Renal cortex interstitium (tissue), 11 donors: ENCODE measurements at regions not wholly inside any gene's neighbourhood (a gene's known extent, or its start where the extent isn't known, plus 50 kb on each side); places are given as distances from the start of the nearest gene placed in this dataset.

ENCODE experiments used
- DNase-seq, 11 donors: peaks; one replicate each; pipeline ENCODE4 v3.0.0-alpha.2; 2013; ENCODE audit warnings: low read depth in 9 of 11, low spot score in 4 of 11; ENCODE audit errors: extremely low read depth in 1 of 11

- DNase-seq: no peak
These were observed 214.7 kb upstream of the CHRNA7 start for GRCh38 chr15:31815411-31816155.

GRCh38 chr15:31822463-31822862 is 207.9 kb upstream of the CHRNA7 start:
- DNase-seq: no peak

GRCh38 chr15:31824024-31824423 is 206.3 kb upstream of the CHRNA7 start:
- no peak for DNase-seq

GRCh38 chr15:31828594-31828993 is 201.7 kb upstream of the CHRNA7 start:
- DNase-seq: no peak

- DNase-seq: no peak
These were observed 199.7 kb upstream of the CHRNA7 start for GRCh38 chr15:31830591-31830990.

GRCh38 chr15:31831596-31831995 is 198.7 kb upstream of the CHRNA7 start:
- DNase-seq: no peak

GRCh38 chr15:31834654-31835053 is 195.7 kb upstream of the CHRNA7 start:
- no peak for DNase-seq

- no peak for DNase-seq
These were observed 190.9 kb upstream of the CHRNA7 start for GRCh38 chr15:31839388-31839787.

- no peak for DNase-seq
These were observed 189.4 kb upstream of the CHRNA7 start for GRCh38 chr15:31840849-31841476.

- no peak for DNase-seq
These were observed 187.7 kb upstream of the CHRNA7 start for GRCh38 chr15:31842532-31843195.

GRCh38 chr15:31843426-31844055 is 186.8 kb upstream of the CHRNA7 start:
- no peak for DNase-seq

GRCh38 chr15:31845791-31846190 is 184.5 kb upstream of the CHRNA7 start:
- DNase-seq: no peak

GRCh38 chr15:31847961-31848360 is 182.4 kb upstream of the CHRNA7 start:
- no peak for DNase-seq

- DNase-seq: no peak
These were observed 181.7 kb upstream of the CHRNA7 start for GRCh38 chr15:31848621-31849020.

GRCh38 chr15:31852933-31853799 is 177.1 kb upstream of the CHRNA7 start:
- no peak for DNase-seq

GRCh38 chr15:31856581-31856980 is 173.7 kb upstream of the CHRNA7 start:
- no peak for DNase-seq

GRCh38 chr15:31857194-31857593 is 173.1 kb upstream of the CHRNA7 start:
- DNase-seq: no peak

- no peak for DNase-seq
These were observed 172.3 kb upstream of the CHRNA7 start for GRCh38 chr15:31858026-31858425.

GRCh38 chr15:31866248-31866647 is 164.1 kb upstream of the CHRNA7 start:
- no peak for DNase-seq
